CD4-positive, alpha-beta T cell treated with Interleukin-15 for 4 hours (primary cell): ENCODE measurements at regions not wholly inside any gene's neighbourhood (a gene's known extent, or its start where the extent isn't known, plus 50 kb on each side); places are given as distances from the start of the nearest gene placed in this dataset.

Source experiments
- DNase-seq: peaks from one replicate; pipeline ENCODE4 v3.0.0-alpha.2; 2020; ENCODE audit warnings: low spot score

DNA sequence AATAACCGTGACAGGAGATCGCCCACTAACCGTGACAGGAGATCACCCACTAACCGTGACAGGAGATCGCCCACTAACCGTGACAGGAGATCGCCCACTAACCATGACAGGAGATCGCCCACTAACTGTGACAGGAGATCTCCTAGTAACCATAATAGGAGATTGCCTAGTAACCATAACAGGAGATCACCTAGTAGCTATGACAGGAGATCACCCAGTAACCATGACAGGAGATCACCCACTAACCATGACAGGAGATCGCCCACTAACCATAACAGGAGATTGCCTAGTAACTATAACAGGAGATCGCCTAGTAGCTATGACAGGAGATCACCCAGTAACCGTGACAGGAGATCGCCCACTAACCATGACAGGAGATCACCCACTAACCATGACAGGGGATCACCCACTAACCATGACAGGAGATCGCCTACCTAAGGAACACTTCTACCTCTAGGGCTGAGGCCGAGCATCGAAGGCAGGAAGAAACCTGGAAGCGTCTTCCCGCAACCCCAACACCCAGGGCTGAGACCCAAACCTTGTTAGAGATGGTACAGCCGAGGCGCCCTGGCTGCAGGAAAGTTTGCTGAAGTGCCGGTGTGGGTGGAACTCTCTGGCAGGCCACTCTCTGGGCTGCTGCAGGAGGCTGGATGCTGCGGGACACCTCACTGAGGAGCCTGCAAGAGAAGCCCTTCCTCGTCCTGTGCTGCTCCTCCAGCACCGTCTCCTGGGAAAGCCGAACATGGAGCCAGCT, 67.5 kb upstream of the THY1 start:
- DNase-seq: no peak

- no peak for DNase-seq
These were observed 66.1 kb upstream of the THY1 start for GRCh38 chr11:119489087-119489486.

DNA sequence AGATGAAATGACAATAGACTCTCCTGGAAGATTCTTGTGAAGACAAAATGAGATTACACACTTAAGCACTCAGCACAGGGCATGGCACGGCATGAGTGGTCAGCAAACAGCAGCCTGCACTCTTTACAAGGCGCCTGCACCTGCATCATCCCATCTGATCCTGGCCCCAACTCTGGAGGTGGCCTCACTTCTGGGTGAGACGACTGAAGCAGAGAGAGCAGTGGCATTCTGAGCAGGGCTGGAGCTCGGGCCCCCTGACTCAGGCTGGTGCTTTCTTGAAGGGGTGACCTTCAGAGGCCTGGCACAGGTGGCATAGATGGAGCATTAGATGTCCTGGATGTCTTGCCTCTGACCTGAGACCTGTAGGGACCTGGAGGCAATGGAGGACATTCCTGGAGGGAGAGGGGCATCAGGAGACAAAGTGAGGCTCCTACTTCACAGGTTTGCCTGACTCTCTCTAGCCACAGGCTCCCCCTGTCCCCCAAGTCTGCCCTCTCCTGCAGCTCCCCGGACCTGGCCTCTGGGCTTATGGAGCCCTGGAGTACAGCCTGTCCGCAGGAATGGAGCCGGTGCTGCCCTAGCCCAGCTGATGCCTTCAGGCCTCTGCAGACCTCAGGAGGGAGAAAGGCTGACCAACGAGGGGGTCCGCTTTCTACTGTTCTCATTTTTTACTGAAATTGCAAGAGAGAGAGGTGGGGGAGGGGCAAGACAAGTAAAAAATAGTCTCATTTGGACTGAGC, 65.5 kb upstream of the THY1 start:
- DNase-seq: no peak

- no peak for DNase-seq
These were observed 63.8 kb upstream of the THY1 start for GRCh38 chr11:119486691-119487259.

DNA sequence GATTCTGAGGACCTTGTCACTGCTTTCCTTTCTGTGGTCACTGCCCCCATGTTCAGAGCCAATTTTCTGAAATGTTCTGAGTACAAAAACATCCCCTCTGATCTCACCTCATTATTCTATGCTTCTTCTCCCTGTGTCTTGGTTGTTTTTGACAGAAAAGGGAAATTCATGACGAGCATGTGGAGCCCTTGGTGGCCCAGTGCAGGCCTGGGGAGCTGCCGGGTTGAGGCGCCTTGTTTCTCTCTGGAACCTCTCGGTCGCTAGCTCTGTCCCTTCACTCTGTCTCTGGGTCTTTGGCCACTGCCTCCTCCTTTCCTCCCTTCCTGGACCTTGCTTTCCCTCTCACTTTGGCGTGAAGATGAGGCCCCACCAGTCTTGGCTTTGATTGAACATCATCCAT, 63.0 kb upstream of the THY1 start:
- no peak for DNase-seq

GRCh38 chr11:119484741-119485605, 62.0 kb upstream of the THY1 start:
- no peak for DNase-seq

DNA sequence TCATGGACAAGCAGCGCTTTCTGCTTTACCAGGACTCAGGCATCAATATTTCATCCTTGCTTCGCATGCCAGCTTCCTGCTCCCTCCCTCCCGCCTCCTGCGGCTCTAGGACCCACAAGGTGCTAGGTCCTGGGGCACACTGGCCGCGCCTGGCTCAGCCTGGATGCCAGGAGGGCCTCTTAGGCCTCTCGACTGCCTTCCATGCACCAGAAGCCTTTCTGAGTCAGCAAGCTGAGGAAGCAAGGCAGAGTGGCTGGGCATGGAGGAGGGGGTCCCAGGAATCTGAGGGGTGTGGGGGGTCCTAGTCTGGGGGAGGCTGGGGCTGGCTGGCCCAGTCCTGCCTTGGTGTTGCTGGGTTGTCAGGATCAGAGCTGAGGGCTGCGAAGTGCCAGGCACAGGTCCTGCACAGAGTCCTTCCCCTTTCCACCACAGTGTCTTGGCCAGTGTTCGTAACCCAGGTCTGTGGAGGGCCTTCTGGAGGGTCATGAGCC, 61.0 kb upstream of the THY1 start:
- no peak for DNase-seq

DNA sequence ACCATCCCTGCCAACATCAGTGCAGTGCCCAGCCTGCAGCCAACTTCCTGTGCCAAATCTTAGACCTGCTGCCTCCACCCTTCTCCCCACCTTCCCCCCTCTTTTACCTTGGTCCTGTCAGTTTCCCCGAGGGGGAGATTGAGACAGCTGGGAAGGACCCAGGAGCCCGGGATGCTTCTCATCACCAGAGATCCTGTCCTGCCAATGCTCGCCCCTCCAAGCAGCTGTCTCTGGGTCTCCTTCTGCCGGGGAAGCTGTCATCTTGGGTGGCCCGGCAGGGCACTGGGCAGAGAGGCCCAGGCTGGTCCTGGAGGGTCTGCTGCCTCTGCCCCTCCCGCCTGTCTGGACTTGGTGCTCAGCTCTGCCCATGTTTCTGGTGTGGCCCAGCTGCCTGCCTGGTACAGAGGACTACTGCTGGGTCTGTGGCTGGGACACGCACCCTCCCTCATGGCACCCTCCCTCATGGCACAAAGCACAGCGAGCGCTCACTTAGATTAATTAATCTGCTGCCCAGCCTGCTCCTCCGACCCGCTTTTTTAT, 60.4 kb upstream of the THY1 start:
- no peak for DNase-seq

DNA sequence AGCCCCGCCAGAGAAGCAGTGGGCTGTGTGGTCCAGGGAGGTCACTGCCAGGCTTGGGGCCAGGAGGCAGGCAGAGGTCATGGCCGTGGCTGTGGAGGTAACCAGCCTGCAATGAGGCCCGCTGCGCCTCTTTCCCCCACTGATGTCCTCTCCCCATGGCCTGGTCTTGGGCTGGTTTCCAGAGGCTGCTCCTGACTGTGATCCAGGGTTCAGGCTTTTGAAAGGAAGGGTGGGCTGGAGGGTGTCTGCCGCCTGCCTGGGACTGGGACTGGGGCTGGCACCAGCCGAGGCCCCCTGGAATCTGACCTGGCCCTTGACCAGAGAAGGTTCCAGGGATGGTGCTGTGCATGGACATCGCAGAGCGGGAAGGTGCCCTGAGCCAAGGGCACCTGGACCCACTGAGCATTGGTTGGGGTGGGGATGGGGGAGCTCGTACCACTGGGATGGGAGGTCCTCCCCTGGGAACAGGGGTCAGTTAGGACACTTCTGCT, 59.6 kb upstream of the THY1 start:
- no peak for DNase-seq

- DNase-seq: no peak
These were observed 58.9 kb upstream of the THY1 start for GRCh38 chr11:119481667-119482400.

- DNase-seq: peak; percentile 60
These were observed 58.2 kb upstream of the THY1 start for GRCh38 chr11:119481021-119481666.

DNA sequence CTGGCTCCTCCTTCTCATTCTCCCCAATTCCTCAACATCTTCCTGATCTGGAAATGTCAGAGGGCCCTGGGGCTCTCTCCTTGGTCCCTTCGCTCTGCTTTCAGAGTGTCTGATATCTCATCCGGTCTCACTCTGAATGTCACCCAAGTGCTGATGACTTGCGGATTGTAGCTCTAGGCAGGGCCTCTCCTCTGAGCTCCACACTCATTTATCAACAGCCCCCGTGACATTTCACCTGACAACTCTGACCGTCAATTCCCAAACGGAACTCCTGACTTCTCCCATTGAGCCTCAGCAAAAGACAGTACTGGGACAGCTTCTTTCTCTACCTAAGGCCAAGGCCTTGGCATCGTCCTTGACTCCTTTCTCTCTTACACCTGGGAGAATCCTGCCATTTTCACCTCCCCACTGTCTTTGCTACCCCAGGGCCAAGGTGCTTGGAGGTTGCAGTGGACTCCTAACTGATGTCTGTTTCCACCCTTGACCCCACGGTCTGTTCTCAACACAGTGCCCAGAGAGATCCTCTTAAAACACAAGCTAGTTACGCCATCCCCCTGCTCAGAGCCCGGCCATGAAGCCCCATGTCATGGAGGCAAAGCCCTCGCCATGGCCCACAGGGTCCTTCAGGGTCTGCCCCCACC, 57.5 kb upstream of the THY1 start:
- no peak for DNase-seq

DNA sequence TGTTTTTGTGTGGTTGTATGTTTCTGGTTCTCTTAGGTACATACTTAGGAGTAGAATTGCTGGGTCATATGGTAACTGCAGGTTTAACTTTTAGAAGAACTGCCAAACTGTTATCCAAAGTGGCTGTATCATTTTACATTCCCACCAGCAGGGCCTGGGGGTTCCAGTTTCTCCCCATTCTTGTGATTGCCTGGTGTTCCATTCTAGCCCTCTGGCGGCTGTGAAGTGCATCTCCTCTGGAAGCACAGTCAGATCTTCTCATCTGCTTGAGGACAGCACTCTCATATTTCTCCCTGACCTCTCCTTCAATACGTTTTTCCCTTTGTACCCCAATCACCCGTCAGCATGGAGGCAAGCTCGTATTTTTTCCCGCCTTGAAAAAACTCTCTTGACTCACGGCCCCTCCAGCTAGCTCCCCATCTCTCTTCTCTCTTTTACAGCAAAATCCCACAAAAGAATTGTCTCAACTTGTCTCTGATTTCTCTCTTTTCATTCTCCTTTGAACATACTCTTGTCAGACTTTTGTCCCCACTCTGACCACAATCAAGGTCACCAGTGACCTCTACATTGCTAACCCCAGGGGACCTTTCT, 56.8 kb upstream of the THY1 start:
- no peak for DNase-seq

DNA sequence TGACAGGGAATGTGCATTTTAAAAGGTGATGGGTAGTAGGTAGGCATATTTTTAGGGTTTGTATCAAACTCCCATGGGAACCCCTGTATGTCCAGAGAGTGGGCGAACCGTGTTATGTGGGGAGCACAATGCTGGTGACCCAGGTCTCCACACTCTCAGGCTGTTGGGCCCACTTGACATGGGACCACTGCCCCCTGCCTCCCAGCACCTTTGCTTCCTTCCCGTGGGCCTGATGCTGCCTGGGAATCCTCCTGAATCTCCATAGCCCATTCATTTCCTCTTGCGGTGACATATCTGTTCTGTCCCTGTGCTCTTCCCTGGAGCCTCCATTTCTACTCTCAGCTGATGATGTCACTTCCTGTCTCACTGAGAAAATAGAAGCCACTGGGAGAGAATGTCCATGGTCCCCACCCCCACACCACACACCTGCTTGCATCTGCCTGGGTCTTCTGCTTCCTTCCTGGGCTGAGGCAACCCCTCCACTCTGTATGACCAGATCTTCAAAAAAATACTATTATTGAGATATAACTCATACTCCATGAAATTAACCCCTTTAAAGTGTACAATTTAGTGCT, 55.8 kb upstream of the THY1 start:
- no peak for DNase-seq

- no peak for DNase-seq
These were observed 53.8 kb upstream of the THY1 start for GRCh38 chr11:119476666-119477331.

DNA sequence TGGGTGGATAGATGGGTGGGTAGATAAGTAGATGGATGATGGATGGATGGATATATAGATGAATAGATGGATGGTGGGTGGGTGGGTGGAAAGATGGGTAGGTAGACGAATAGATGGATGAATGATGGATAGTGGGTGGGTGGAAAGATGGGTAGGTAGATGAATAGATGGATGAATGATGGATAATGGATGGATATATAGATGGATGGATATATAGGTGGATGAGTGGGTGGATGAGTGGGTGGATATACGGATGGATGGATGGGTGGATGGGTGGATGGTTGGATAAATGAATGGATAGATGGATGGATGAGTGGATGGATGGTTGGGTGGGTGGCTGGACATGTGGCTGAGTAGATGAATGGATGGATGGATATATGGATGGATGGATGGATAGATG, 53.1 kb upstream of the THY1 start:
- DNase-seq: no peak

- DNase-seq: peak; percentile 47
These were observed 52.0 kb upstream of the THY1 start for GRCh38 chr11:119474682-119475596.
